Transverse colon (tissue), 4 donors: ENCODE measurements at regions not wholly inside any gene's neighbourhood (a gene's known extent, or its start where the extent isn't known, plus 50 kb on each side); places are given as distances from the start of the nearest gene placed in this dataset.

Experiments
- DNase-seq: peaks from one replicate; pipeline ENCODE4 v3.0.0-alpha.2; 2019
- H3K27ac ChIP-seq, 4 donors: fragments of 200-600 bp; sonication (generic); 2 replicates each; pipeline ENCODE4 v1.5.1; 2016 to 2018; ENCODE audit warnings: inconsistent platforms in 4 of 4
- H3K27me3 ChIP-seq: fragments of 200-600 bp; sonication (generic); 2 replicates; pipeline ENCODE4 v1.5.1; 2017; ENCODE audit warnings: inconsistent platforms
- H3K36me3 ChIP-seq, 4 donors: fragments of 200-600 bp; sonication (generic); 2 replicates each; pipeline ENCODE4 v1.5.1; 2017 to 2019; ENCODE audit warnings: inconsistent platforms in 4 of 4
- H3K4me1 ChIP-seq, 4 donors: fragments of 200-600 bp; sonication (generic); 2 replicates each; pipeline ENCODE4 v1.5.1; 2017 to 2020; ENCODE audit warnings: inconsistent platforms in 4 of 4
- H3K4me3 ChIP-seq, 4 donors: fragments of 200-600 bp; sonication (generic); 1 replicate in 1 of 4; 2 replicates in 3 of 4; pipeline versions ENCODE4 v1.5.1 to v1.6.1; 2017 to 2019; ENCODE audit warnings: inconsistent platforms in 4 of 4
- H3K9me3 ChIP-seq, 2 donors: fragments of 200-600 bp; sonication (generic); 2 replicates each; pipeline ENCODE4 v1.5.1; 2017 to 2019; ENCODE audit warnings: inconsistent platforms in 2 of 2
- CTCF ChIP-seq, 5 experiments: fragments of 200-600 bp in 3 of 5; fragments of 450-650 bp in 2 of 5; sonication (generic) in 3 of 5; IDR thresholded peaks; 1 replicate in 2 of 5; 2 replicates in 3 of 5; pipeline ENCODE4 v1.5.1; 2016 to 2017; ENCODE audit warnings: antibody characterized with exemption in 5 of 5, inconsistent platforms in 3 of 5, mild to moderate bottlenecking in 2 of 5, moderate library complexity in 1 of 5
- EP300 ChIP-seq: sonication (generic); formaldehyde crosslinking; IDR thresholded peaks from one replicate; pipeline ENCODE4 v1.6.1; 2017; ENCODE audit warnings: antibody characterized with exemption, low read depth
- POLR2A ChIP-seq: fragments of 450-650 bp; IDR thresholded peaks from one replicate; pipeline ENCODE4 v1.6.1; 2016; ENCODE audit warnings: antibody characterized with exemption, mild to moderate bottlenecking, moderate library complexity
- POLR2AphosphoS5 ChIP-seq, 3 donors: sonication (generic); formaldehyde crosslinking; IDR thresholded peaks; one replicate each; pipeline ENCODE4 v1.6.1; 2016; ENCODE audit warnings: antibody characterized with exemption in 3 of 3
- WGBS, 2 donors: methylation state at CpG; one replicate each; pipeline ENCODE4 v1.1.5; 2018; ENCODE audit warnings: low coverage in 1 of 2; 5-methylcytosine and 5-hydroxymethylcytosine counted together
- in situ Hi-C, 4 donors: fragments of 200-750 bp; cut with MboI; loops; one replicate each; pipeline versions ENCODE4 v1.15.0 to v1.15.1; 2017; ENCODE audit warnings: low sequenced_read_pairs in 3 of 4, low pct_ligation_motif_present in 1 of 4, low pct_unique_long_range_greater_than_20kb in 1 of 4
- intact Hi-C: fragments of 100-400 bp; cut with DNase I; formaldehyde crosslinking; loops from one replicate; pipeline ENCODE4 v1.15.1; 2023; ENCODE audit warnings: low total_unique reads

GRCh38 chr11:106218106-106218505 lies 140.6 kb downstream of the AASDHPPT start:
- Histone ChIP-seq H3K27me3 (no peaks in the 10 kb centered on the region), H3K27ac (no peak overlapping the region), H3K36me3 (no peaks in the 10 kb centered on the region), H3K4me1 (no peaks in the 10 kb centered on the region), H3K9me3 (peaks cover 8 to 10% of the 10 kb centered on the region in 2 donors), H3K4me3 (no peak overlapping the region)
- DNase-seq: no peak
- no peak for TF ChIP-seq POLR2AphosphoS5 (IDR thresholded peaks at IDR 0.05)
- no peak for TF ChIP-seq POLR2A
- TF ChIP-seq CTCF (IDR thresholded peaks at IDR 0.05): no peak
- no peak for TF ChIP-seq EP300
- in situ Hi-C loops (no loop called here), intact Hi-C loops (no loop called here)
- WGBS, 2 donors: 85% methylated on average over 3 of the region's 3 CpGs; no CpG with 5 or more reads in 1 of the 2 donors

- H3K4me1 ChIP-seq: no peaks in the 10 kb centered on the region
- TF ChIP-seq POLR2A (no peak), CTCF (IDR thresholded peaks at IDR 0.05) (no peak), POLR2AphosphoS5 (IDR thresholded peaks at IDR 0.05) (no peak), EP300 (no peak)
- in situ Hi-C loops (no loop called here), intact Hi-C loops (no loop called here)
- 77 to 86% methylated on average over 3 to 4 of the region's 4 CpGs for WGBS, 2 donors
- no peaks in the 10 kb centered on the region for H3K36me3 ChIP-seq
- H3K4me3 ChIP-seq: no peak overlapping the region
- no peaks in the 10 kb centered on the region for H3K27me3 ChIP-seq
- H3K9me3 ChIP-seq: peaks cover 8 to 12% of the 10 kb centered on the region in 2 donors
- no peak for DNase-seq
- H3K27ac ChIP-seq: no peak overlapping the region
These were observed 145.2 kb downstream of the AASDHPPT start for GRCh38 chr11:106222626-106223025.

- no peaks in the 10 kb centered on the region for H3K36me3 ChIP-seq
These were observed 146.7 kb downstream of the AASDHPPT start for GRCh38 chr11:106224172-106224571.

GRCh38 chr11:106228996-106229395 lies 151.5 kb downstream of the AASDHPPT start:
- Histone ChIP-seq H3K27ac (no peak overlapping the region), H3K27me3 (no peaks in the 10 kb centered on the region), H3K4me1 (no peaks in the 10 kb centered on the region), H3K4me3 (no peak overlapping the region), H3K36me3 (no peaks in the 10 kb centered on the region), H3K9me3 (peaks cover 3 to 6% of the 10 kb centered on the region in 2 donors)
- TF ChIP-seq POLR2A (no peak), CTCF (IDR thresholded peaks at IDR 0.05) (no peak), POLR2AphosphoS5 (IDR thresholded peaks at IDR 0.05) (no peak), EP300 (no peak)
- DNase-seq: no peak
- 84% methylated on average over 1 of the region's 1 CpG; no CpG with 5 or more reads in 1 of the 2 donors for WGBS, 2 donors
- in situ Hi-C loops (no loop called here), intact Hi-C loops (no loop called here)

More at GRCh38 chr11:106224172-106224571, 146.7 kb downstream of the AASDHPPT start:
- no peak for DNase-seq
- intact Hi-C loops (no loop called here), in situ Hi-C loops (no loop called here)
- TF ChIP-seq EP300: no peak
- WGBS, 2 donors: 15% methylated on average over 1 of the region's 1 CpG; no CpG with 5 or more reads in 1 of the 2 donors
- Histone ChIP-seq H3K27me3 (no peaks in the 10 kb centered on the region), H3K9me3 (peaks cover 8 to 12% of the 10 kb centered on the region in 2 donors), H3K27ac (no peak overlapping the region), H3K4me3 (no peak overlapping the region), H3K4me1 (no peaks in the 10 kb centered on the region)

- TF ChIP-seq POLR2A (no peak), EP300 (no peak), CTCF (IDR thresholded peaks at IDR 0.05) (no peak)
- intact Hi-C loops (no loop called here), in situ Hi-C loops (no loop called here)
- 71% methylated on average over 2 of the region's 2 CpGs for WGBS, 2 donors
- Histone ChIP-seq H3K4me3 (no peak overlapping the region), H3K4me1 (no peaks in the 10 kb centered on the region), H3K36me3 (no peaks in the 10 kb centered on the region), H3K27ac (no peak overlapping the region), H3K27me3 (no peaks in the 10 kb centered on the region), H3K9me3 (peaks cover 3 to 6% of the 10 kb centered on the region in 2 donors)
- no peak for DNase-seq
These were observed 154.1 kb downstream of the AASDHPPT start for GRCh38 chr11:106231591-106231990.
